Lower lobe of right lung (tissue), 2 donors: ENCODE measurements at regions not wholly inside any gene's neighbourhood (a gene's known extent, or its start where the extent isn't known, plus 50 kb on each side); places are given as distances from the start of the nearest gene placed in this dataset.
A peak's percentile ranks its signal among the peaks of the same experiment; 100 is the strongest.
"Not testable (repeated sequence)": the region's sequence is repeated elsewhere in the genome, so short reads cannot be mapped to it uniquely, and the experiment has no call there.

Source experiments
- ATAC-seq, 2 donors: fragments of 200-7000 bp; cut with Tn5 transposase; one replicate each; pipeline ENCODE4 v1.9.1; 2020 to 2022; ENCODE audit warnings: mild to moderate bottlenecking in 2 of 2, moderate library complexity in 2 of 2
- DNase-seq: peaks from one replicate; pipeline ENCODE4 v3.0.0-alpha.2; 2020
- H3K27ac ChIP-seq: fragments of 200-600 bp; one replicate; pipeline ENCODE4 v1.8.0; 2022
- H3K27me3 ChIP-seq: fragments of 200-600 bp; one replicate; pipeline ENCODE4 v1.8.0; 2022; ENCODE audit warnings: low read depth
- H3K36me3 ChIP-seq: fragments of 200-600 bp; one replicate; pipeline ENCODE4 v1.8.0; 2022; ENCODE audit warnings: mild to moderate bottlenecking
- H3K4me1 ChIP-seq: fragments of 200-600 bp; one replicate; pipeline ENCODE4 v1.8.0; 2022
- H3K4me3 ChIP-seq: fragments of 200-600 bp; one replicate; pipeline ENCODE4 v1.8.0; 2022; ENCODE audit warnings: mild to moderate bottlenecking
- H3K9me3 ChIP-seq: fragments of 200-600 bp; one replicate; pipeline ENCODE4 v1.8.0; 2022
- CTCF ChIP-seq: fragments of 200-600 bp; IDR thresholded peaks from one replicate; pipeline ENCODE4 v1.8.0; 2022; ENCODE audit warnings: antibody characterized with exemption, mild to moderate bottlenecking
- intact Hi-C: fragments of 100-400 bp; cut with DNase I; formaldehyde crosslinking; loops from one replicate; pipeline ENCODE4 v1.11.0; 2022
- donor health status: DM: no; HTN: yes; CAD: no; lungs with severe emphysema.

GRCh38 chr15:92724144-92724543, 68.6 kb upstream of the FAM174B start:
- H3K4me1 ChIP-seq, result no peaks in the 10 kb centered on the region
- DNase-seq (no peak), ATAC-seq (no peak)
- H3K27me3 ChIP-seq, result no peaks in the 10 kb centered on the region
- no peak for TF ChIP-seq CTCF
- no peak overlapping the region for H3K4me3 ChIP-seq
- no peak overlapping the region for H3K27ac ChIP-seq
- intact Hi-C loops, result no loop called here
- no peaks in the 10 kb centered on the region for H3K9me3 ChIP-seq
- H3K36me3 ChIP-seq, result no peaks in the 10 kb centered on the region

DNA sequence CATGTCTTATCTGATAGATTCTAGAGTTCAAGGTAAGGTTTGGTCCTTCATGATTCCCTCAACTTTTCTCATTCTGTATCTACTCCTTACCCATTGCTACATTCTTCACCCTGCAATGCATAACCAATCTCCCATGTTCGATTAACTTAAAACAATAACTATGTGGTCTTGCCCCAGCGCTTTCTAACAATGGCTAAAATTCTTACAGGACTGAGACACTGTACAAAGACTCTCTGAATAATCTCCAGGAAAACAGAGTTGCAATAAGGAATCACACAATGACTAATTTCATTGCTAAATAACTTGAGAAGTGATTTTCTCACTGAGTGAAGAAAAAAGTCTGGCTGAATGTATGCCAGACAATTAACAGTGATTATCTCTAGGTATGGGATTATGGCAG, 69.6 kb upstream of the FAM174B start:
- Histone ChIP-seq H3K36me3 (no peaks in the 10 kb centered on the region), H3K9me3 (no peaks in the 10 kb centered on the region), H3K27ac (no peak overlapping the region), H3K4me1 (no peaks in the 10 kb centered on the region), H3K4me3 (no peak overlapping the region), H3K27me3 (no peaks in the 10 kb centered on the region)
- no peak for TF ChIP-seq CTCF
- intact Hi-C loops, result no loop called here
- ATAC-seq, result no peak
- DNase-seq, result no peak

GRCh38 chr15:92728266-92728665, 72.7 kb upstream of the FAM174B start:
- no peaks in the 10 kb centered on the region for H3K36me3 ChIP-seq
- no peak overlapping the region for H3K27ac ChIP-seq
- H3K4me3 ChIP-seq, result no peak overlapping the region
- DNase-seq, result no peak
- TF ChIP-seq CTCF, result no peak
- H3K4me1 ChIP-seq, result no peaks in the 10 kb centered on the region
- intact Hi-C loops, result no loop called here
- H3K27me3 ChIP-seq, result no peaks in the 10 kb centered on the region
- no peak for ATAC-seq
- H3K9me3 ChIP-seq, result no peaks in the 10 kb centered on the region

DNA sequence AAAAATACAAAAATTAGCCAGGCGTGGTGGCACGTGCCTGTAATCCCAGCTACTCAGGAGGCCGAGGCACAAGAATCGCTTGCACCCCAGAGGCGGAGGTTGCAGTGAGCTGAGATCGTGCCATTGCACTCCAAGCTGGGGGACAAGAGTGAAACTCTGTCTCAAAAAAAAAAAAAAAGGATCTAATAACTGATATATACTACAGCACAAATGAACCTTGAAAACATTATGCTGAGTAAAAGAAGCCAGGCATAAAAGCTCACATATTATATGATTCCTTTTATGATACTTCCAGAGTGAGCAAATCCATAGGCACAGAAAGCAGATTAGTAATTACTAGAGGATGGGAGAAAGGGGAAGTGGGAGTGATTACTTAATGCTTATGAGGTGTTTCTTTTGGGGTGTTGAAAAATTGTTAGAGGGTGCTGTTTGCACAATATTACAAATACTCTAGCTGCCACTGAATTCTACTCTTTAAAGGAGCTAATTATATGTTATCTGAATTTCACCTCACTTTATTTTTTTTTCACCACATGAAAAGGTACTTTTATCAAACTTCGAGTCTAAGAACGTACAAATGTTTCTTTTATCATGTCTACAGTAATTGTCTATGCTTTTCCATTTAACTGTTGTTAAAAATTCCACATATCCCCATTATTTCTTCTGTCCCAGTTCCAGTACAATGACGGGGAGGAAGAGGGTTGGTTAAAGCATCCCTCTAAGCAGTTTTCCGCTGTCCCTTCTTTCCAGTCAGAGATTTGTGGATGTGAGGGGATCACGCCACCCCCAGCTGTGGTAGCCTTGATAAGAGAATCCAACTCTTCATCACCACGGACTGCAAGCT, 77.7 kb upstream of the FAM174B start:
- no peak for TF ChIP-seq CTCF
- peak overlapping the region; percentile 50 for H3K4me3 ChIP-seq
- no peaks in the 10 kb centered on the region for H3K36me3 ChIP-seq
- H3K4me1 ChIP-seq, result no peaks in the 10 kb centered on the region
- H3K27ac ChIP-seq, result peak overlapping the region; percentile 76
- no peaks in the 10 kb centered on the region for H3K27me3 ChIP-seq
- intact Hi-C loops, result no loop called here
- H3K9me3 ChIP-seq, result no peaks in the 10 kb centered on the region
- ATAC-seq (peak in 1 of 2 donors; percentile 45), DNase-seq (no peak)

GRCh38 chr15:92733934-92734521, 78.5 kb upstream of the FAM174B start:
- ATAC-seq, result peak; percentile 81 to 83

DNA sequence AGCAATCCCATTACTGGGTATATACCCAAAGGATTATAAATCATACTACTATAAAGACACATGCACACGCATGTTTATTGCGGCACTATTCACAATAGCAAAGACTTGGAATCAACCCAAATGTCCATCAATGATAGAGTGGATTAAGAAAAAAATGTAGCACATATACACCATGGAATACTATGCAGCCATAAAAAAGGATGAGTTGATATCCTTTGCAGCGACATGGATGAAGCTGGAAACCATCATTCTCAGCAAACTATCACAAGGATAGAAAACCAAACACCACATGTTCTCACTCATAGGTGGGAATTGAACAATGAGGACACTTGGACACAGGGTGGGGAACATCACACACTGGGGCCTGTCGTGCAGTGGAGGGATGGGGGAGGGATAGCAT, 83.7 kb upstream of the FAM174B start:
- H3K9me3 ChIP-seq, ATAC-seq, H3K4me3 ChIP-seq, H3K27ac ChIP-seq, H3K27me3 ChIP-seq, H3K36me3 ChIP-seq, DNase-seq, H3K4me1 ChIP-seq, intact Hi-C loops: not testable (repeated sequence)

More at GRCh38 chr15:92733934-92734521, 78.5 kb upstream of the FAM174B start:
- peak; percentile 53 for DNase-seq
- peak overlapping the region; percentile 76 for H3K27ac ChIP-seq
- H3K4me1 ChIP-seq, result no peaks in the 10 kb centered on the region
- intact Hi-C loops, result no loop called here
- H3K27me3 ChIP-seq, result no peaks in the 10 kb centered on the region
- TF ChIP-seq CTCF, result no peak
- no peaks in the 10 kb centered on the region for H3K9me3 ChIP-seq
- H3K4me3 ChIP-seq, result peak overlapping the region; percentile 50
- no peaks in the 10 kb centered on the region for H3K36me3 ChIP-seq
